Activated CD8-positive, alpha-beta memory T cell treated with anti-CD3 and anti-CD28 coated beads for 36 hours (primary cell): ENCODE measurements at regions not wholly inside any gene's neighbourhood (a gene's known extent, or its start where the extent isn't known, plus 50 kb on each side); places are given as distances from the start of the nearest gene placed in this dataset.

Source experiments
- CTCF ChIA-PET: fragments of 350-600 bp; sonication (Branson Sonifier 250); formaldehyde crosslinking; loops from one replicate; lab custom pipeline; 2021; ENCODE audit warnings: antibody characterized with exemption; lab: Charles Lee
- POLR2A ChIA-PET: fragments of 350-600 bp; sonication (Branson Sonifier 250); formaldehyde crosslinking; loops from one replicate; lab custom pipeline; 2021; ENCODE audit warnings: antibody characterized with exemption; lab: Charles Lee

DNA sequence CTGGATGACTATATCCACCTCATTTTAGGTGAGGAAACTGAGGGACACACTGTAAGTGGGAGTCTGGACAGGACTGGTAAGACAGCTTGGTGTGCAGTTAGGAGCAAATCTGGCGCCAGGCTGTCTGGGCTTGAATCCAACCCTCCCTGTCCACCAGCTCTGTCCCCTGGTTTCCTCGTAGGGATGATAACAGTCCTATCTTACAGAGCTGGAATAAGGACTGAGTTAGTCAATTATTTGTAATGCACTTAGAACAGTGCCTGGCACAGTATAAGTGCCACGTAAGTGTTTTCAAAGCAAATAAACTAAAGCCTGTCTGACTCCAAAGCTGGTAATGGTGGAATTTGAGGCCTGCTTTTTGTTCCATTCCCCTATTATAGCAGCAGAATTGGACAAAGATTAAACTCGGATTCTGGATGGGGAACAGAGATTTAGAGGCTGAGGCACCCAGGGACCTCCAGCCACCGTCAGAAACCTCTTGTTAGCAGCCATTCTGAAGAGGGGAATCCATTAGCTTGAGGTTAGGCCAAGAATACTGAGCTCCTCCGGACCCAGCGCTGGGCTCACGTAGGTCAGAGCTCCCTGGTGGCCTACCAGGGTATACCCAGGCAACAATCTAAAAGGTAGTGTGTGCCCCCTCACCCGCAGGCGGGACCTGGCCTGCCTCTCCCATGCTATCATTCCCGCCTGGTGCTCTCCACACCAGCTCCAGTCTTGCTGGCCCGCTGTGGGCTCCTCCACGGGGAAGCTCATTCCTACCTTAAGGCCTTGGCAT lies 102.1 kb downstream of the UCHL1 start:
- POLR2A ChIA-PET: no interaction called here
- CTCF ChIA-PET: no interaction called here

DNA sequence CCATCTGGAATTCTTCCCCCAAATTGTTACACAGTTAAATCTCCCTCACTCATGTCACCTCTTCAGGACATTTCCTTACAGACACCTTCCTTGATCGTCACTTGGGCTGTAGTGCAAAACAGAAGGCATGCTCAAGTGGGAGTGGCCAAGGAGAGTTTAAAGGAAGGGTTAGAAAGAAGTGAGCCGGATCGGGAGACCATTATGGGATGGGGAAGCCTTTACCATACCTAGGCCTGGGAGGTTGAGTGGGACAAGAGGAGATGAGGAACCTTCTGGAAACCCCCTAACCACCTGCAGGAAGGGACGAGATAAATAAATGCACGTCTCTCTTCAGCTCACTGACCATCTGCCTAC lies 102.7 kb downstream of the UCHL1 start:
- POLR2A ChIA-PET: no interaction called here
- CTCF ChIA-PET: no interaction called here

DNA sequence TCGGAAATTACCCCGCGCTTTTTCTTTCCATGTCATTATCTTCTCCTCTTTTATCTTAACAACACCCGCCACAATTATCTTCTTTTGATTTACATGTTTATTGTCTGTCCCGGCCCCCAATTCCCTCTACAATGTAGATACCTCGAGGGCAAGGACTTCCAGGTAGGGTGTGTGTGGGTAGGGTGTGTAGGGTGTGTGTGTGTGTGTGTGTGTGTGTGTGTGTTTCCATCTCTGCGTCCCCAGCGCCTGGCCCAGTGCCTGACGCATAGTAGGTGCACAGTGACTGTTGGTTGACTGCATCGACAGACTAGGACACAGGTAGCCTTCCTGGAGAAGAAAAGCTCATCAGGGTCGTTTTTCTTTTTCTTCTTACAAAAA lies 103.1 kb downstream of the UCHL1 start:
- ChIA-PET POLR2A (no interaction called here), CTCF (no interaction called here)

DNA sequence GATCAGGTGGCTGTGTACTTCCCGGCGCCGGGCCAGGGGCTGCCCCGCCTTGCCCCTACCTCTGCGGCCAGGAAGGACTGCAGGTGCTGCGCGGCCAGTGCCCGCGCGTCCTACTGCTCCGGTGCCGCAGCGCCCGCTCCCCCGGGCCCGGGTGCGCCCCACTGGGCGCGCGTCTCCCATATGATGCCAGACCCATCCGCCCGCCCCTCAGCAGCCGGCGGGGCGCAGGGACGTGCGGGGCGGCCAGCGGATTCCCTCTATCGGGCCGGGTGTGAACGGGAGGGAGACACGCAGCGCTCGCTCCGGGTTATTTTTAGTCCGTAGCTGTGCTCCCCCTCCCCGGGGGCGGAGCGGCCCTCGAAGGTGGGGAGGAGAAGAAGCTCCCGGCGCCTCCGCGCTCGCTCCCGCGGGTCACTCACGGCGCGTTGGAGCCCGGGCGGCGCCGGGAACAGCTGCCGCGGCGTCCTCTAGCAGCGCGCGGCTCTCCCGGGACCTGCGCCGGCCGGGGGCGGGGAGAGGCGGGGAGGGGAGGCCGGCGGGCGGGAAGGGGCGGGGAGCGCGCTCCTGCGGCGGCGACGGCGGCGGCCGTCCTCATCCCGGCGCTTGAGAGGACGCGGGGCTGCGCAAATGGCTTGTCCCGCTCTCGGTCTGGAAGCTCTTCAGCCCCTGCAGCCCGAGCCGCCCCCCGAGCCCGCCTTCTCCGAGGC lies 103.6 kb downstream of the UCHL1 start:
- ChIA-PET POLR2A (no interaction called here), CTCF (no interaction called here)

DNA sequence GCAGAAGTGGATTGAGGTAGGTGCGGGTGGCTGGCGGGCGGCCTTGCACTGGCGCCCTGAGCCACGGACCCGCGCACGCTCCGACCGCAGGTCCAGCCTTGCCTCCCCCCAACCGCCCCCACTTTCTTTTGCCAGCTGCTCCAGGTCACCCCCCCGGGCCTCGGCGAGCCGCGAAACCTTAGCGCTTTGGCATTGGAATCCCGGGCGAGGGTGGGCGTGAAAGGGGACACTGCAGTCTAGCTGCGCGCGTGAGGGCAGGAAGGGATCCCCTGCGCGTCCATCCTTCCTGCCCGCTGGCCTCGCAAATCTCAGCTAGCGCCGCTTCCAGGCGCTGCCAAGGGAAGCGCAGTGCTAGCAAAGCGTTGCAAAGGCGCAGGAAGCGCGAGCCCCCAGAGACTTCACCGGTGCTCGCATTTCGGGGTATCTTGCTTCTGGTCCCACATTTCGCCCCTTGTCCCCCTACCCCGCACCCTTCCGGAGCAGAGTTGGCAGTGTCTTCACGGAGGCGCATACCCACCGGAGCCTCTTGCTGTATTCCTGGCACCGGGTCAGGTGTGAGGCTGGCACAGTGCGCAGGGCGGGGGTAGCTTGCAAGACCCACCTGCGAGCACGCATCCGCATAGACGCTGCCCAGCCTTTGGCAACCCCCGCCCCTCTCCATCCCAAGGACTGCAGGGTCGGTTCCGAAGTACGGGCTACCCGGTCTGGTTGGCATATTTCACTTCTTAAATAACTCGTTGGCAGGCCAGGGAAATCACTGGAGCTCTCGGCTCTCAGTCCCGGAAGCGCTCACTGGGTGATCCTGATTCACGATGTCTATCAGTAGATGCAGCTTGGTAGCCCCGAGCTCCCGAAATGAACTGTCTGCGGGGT lies 104.4 kb downstream of the UCHL1 start:
- ChIA-PET CTCF (no interaction called here), POLR2A (no interaction called here)

DNA sequence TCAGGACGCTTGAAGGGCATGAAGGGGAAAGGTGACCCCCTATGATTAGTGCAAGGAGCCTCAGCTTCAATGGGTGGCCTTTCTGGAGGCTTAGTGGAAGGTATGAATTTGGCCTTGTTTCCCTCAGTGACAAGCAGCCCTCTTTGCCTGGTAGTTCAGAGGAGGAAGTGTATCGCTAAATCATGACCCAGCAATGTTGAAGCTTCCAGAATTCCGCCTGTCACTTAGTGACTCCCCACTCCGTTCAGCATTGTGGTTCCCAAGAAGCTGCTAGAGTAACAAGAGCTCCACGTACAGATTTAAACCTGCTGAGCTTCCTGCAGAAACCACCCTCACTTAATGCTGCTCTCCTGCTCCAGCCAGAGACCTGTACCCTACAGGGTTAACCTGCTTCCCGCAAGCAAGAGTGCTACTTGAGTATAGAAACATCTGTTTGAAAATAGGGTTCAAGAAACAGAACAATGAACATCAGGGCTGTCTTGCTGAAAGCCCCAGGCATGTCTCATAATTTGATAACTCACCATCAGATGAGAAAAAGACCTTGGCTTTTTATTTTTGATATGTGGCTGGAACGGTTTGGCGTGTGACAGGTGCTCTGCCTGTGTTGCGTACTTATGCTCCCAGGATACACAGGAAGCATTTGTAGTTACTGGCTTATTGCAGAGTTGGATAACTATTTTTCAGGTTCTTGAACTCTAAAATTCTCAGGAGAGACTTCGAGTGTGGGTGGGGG lies 105.2 kb downstream of the UCHL1 start:
- ChIA-PET POLR2A (no interaction called here), CTCF (no interaction called here)

DNA sequence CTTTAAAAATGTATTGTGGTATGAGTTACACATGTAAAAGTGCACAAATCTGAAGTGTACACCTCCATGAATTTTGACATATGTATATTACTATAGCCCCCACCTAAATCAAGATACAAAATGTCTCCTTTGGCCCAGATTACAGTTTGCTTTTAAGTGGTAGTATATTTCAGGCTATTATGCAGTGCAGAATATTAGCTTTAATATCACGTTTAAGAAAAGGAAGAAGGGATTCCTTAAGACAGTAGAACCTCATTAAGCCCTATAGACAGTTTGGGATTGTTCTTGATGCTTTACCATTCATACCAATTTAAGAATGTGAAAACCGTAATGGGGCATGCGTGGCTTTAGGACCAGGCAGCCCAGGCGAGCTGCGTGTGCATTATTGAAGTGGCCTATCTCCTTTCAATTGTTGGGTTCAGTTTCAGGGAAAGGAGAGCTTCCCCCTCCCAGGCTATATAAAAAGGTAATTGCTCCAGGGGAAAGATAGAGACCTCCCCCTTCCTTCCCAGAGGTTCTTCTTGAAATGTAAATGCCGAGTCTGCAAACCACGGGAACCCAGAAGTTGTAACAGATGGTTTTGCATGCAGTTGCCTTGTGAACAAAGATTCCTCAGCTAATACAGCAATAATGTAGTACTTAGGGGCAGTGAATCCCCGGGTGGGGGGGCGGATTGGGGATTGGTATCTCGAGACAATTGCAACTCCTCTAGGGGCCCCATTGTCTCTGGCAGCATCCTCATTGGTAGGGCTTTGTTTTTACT lies 106.1 kb downstream of the UCHL1 start:
- POLR2A ChIA-PET: no interaction called here
- CTCF ChIA-PET: no interaction called here

DNA sequence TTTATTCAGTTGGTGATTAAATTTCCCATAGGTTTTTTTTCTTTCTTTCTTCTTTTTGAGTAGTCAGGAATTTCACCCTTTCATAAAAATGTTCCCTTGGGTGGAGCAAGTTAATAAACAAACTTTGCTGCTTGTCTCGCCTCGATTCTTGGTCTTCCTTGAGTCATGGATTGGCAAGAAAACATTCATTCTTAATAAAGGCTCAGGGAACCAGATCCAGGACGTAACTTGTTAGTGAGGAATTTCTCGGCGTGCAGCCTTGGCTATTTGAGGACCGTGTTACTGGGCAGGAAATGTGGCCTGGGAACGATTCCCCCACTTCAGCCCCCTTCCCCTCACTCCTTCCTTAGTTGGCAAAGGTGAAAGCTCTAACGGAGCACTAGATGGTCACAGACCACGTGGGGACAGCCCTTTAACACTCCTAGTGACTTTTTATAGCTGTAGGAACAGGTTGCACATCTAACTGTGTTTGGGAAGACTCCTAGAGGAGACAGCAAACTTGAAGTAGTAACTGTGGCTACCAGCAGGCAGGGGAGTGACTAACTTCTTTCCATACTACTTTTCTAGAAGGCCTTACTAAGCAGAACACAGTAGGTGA lies 106.8 kb downstream of the UCHL1 start:
- CTCF ChIA-PET: no interaction called here
- POLR2A ChIA-PET: interaction anchor here (0.7 kb wide), 1 partner anchor 56 kb away, joined by 6 read pairs; no protein-coding TSS in a partner anchor

DNA sequence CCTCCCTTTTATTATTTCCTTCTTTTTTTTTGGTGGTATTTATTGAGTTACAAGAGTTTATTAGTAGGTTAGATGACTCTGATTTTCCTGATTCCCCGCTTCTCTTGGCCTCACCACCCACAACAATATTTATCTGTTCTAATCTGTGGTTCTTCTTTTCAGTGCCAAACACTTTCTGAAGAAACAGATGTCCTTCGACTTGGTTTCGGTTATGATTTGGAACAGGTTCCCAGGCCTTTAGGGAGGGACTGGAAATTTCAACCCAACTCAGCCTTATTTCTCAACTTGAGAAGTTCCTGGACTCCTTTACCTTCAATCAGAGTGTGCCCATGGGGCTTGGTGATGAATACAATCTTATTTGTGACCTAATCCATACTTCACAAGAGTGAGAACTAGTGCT lies 108.1 kb downstream of the UCHL1 start:
- ChIA-PET POLR2A (no interaction called here), CTCF (no interaction called here)

DNA sequence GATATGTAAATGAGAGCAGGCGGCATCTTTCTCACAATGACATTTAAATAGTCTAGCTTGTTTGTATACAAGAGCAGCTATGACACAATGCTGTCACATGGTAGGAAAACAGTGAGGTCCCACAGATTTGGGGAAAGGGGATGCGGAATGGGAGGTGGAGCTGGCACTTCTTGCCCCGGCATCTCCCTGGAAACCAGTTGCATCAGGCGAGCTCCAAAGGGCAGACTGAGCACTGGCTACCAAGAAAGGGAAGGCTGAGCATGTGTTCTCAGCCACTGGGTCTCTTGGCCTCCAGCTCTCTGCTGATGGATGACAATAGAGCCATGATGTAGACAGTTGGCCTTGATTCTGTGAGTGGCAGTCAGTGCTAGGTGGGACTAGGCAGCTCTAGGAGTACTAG lies 109.0 kb downstream of the UCHL1 start:
- ChIA-PET CTCF (no interaction called here), POLR2A (no interaction called here)

DNA sequence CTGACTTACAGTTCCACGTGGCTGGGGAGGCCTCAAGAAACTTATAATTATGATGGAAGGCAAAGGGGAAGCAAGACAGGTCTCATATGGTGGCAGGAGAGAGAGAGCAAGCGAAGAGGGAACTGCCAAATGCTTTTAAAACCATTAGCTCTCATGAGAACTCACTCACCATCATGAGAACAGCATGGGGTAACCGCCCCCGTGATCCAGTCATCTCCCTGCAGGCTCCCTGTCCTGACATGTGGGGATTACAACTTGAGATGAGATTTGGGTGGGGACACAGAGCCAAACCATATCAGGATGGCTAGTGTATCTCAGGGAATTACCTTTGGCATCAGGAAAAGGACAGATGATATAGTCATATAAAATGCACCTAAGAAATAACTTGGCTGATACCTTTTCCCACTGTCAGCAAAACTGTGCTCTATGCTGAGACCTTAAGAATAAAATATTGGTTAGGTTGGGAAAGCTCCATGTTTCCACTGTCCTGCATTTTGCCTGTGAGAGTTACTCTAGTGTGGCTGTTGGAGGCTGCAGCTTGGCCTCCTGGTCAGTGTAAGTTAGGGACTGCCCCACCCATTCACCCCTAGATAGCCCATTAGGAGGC lies 110.3 kb downstream of the UCHL1 start:
- CTCF ChIA-PET: no interaction called here

DNA sequence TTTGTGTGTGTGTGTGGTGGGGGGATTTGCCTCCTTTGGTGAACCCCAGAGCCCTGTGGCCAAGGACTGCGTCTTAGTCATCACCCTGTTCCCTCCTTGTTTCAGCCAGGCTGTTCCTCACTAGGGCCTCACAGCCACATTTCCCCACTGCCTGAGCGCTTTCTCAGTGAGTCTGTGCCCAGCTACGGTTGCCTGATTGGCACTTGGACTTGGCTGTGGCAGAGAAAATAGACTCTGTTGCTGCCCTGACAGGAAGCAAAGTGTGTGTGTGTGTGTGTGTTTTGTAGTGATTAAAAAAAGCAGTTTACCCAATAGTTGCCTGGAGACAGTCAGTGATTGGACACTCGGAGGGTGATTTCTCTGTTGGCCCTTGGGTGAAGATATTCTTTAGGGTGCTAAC lies 113.0 kb downstream of the UCHL1 start:
- POLR2A ChIA-PET: no interaction called here
- CTCF ChIA-PET: no interaction called here

More for the DNA sequence above, 110.3 kb downstream of the UCHL1 start:
- POLR2A ChIA-PET: no interaction called here

DNA sequence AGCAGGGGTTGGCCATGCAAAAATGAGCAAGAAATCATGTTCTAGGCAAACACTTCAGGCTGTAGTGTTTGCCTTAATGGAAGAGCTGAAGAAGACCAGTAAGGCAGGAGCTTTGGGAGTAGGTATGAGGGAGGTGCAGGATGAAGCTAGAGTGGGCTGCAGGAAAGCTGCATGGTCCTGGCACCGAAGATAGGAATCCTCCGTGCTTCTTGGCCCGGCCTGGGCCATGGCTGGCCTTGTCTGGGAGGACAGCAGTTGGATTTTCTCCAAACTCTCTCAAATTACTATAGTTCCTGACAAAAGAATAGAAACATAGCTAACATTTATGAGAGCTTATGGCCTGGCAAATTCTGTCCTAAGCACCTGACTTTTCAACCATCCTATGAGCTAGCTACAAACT lies 116.5 kb downstream of the UCHL1 start:
- CTCF ChIA-PET: no interaction called here
- POLR2A ChIA-PET: no interaction called here

DNA sequence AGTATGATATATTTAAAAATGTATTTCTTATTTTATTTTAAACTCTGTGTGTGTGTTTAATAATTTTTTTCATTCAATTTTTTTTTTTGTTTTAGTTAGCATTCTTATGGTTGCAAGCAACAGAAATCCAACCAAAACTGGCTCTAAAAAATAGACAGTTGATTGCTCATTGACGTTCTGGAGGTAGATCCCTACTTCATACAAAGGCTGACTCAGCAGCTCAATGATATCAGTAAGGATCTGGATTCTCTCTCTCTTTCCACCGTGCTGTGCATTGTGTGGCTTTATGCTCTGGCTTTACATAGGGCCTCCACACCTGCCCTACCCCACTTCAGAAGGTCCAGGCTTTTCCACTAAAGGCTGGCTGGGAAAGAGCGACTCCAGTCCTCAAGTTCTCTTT lies 117.8 kb downstream of the UCHL1 start:
- POLR2A ChIA-PET: no interaction called here
- CTCF ChIA-PET: no interaction called here

DNA sequence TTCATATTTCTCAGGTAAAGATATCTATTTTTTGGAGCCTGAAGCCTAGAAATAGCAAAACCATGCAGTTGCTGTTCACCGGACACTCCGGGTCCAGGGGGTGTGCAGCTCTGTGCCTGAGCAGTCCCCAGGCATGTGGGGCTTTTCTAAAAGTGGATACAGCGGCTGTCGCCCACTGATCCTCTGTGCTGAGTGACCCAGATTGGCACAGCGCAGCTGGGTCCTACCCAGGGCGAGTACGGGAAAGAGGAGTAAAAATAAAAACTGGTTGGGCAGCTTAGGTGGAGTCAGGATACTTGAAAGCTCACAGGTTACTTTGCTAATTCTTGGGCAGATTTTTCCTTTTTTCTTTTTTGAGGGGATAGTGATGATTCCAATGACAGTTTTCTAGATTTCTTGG lies 118.8 kb downstream of the UCHL1 start:
- CTCF ChIA-PET: no interaction called here
- POLR2A ChIA-PET: no interaction called here

DNA sequence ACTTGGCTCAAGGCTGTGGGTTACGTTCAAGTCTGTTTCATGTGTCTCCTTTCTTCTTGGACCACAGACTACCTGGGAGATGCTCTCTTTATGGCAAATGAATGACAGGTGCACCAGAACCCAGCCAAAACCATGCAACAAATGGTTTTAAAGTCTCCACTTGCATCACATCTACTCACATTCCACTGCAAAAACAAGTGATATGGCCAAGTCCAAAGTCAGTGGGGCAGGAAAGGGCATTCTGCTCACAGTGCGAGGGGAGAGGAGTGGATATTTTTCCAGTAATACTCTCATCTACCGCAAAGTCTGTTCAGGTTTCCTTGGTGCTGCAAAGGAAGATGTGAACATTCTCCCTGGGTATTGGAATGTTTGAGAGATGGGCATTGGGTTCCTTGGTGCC lies 120.5 kb downstream of the UCHL1 start:
- ChIA-PET CTCF (no interaction called here), POLR2A (no interaction called here)

DNA sequence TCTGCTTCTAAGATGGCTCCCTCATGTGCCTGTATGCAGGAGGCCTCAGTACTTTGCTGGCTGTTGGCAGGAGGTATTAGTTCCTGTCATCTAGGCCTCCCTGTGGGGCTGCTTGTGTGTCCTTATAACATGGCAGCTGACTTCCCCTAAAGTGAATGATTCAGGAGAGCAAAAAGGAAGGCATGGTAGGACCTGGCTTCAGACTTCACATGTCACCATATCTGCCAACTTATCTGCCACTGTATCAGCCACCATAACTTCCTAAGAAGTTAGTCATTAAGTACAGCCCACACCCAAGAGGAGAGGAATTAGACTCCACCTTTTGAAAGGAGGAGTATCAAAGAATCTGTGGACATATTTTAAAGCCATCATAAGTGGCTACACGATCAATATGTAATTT lies 122.5 kb downstream of the UCHL1 start:
- POLR2A ChIA-PET: no interaction called here

DNA sequence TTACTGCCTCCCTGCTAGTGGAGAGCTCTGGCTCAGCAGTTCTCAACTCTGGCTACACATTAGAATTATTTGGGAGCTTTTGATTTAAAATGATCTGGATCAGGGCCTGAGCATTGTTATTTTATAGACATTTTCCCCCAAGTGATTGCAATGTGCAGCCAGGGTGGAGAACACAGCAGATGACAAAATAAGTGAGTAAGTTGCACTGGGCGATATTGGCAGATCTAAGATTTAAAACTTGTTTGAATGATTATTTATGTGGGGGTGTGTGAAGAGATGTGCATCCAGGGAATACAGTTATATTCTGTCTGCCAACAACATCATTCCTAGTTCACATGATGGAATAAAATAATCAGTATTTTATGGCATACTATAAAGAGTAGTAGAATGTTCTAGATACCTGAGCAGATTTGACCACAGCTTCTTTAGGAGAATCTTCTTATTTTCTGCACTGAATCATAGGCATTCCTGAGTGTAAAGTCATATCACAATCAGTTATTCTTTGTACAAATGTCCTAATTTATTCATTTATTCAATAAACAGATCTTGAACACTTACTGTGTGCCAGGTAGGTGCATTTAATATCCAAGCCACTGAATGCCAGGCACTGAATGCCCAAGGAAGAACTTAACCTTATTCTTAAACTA lies 123.9 kb downstream of the UCHL1 start:
- ChIA-PET CTCF (no interaction called here), POLR2A (no interaction called here)

More for the DNA sequence above, 122.5 kb downstream of the UCHL1 start:
- CTCF ChIA-PET: no interaction called here
